K562 (cell line): ENCODE measurements at regions not wholly inside any gene's neighbourhood (a gene's known extent, or its start where the extent isn't known, plus 50 kb on each side); places are given as distances from the start of the nearest gene placed in this dataset.

Experiments
- ATF6 ChIP-seq: sonication (generic); formaldehyde crosslinking; IDR thresholded peaks from 2 replicates; pipeline ENCODE4 v1.4.0; 2020; ENCODE audit warnings: mild to moderate bottlenecking, missing genetic modification reagents
- CTCF ChIP-seq, 3 experiments: IDR thresholded peaks in 2 of 3; conservative IDR thresholded peaks in 1 of 3; 2 replicates each; pipeline ENCODE4 v1.5.1; 2011 to 2012; ENCODE audit warnings: low read length in 3 of 3, mild to moderate bottlenecking in 3 of 3, control low read depth in 2 of 3, improper control_type of control experiment in 1 of 3, inconsistent platforms in 1 of 3, low read depth in 1 of 3, mixed read lengths in 1 of 3, moderate library complexity in 1 of 3; ENCODE audit not compliant: insufficient read depth in 2 of 3
- EZH2 ChIP-seq: IDR thresholded peaks from 2 replicates; pipeline ENCODE4 v1.6.1; 2012; ENCODE audit warnings: low read depth, mild to moderate bottlenecking, inconsistent platforms, low read length, borderline replicate concordance
- HMGXB4 ChIP-seq: sonication (generic); formaldehyde crosslinking; IDR thresholded peaks from 2 replicates; pipeline ENCODE4 v1.8.1; 2023; ENCODE audit warnings: mild to moderate bottlenecking, missing genetic modification reagents
- JUNB ChIP-seq: fragments of 450-650 bp; formaldehyde crosslinking; conservative IDR thresholded peaks from 2 replicates; pipeline ENCODE4 v1.4.0; 2020; ENCODE audit warnings: mild to moderate bottlenecking
- MYC ChIP-seq, 2 experiments: fragments of 250-450 bp in 1 of 2; sonication (Bioruptor Pico) in 1 of 2; IDR thresholded peaks; 2 replicates each; pipeline versions ENCODE4 v1.5.1 to v1.6.1; 2012 to 2021; ENCODE audit warnings: low read depth in 2 of 2, borderline replicate concordance in 1 of 2, improper control_type of control experiment in 1 of 2, low read length in 1 of 2, mild to moderate bottlenecking in 1 of 2, moderate library complexity in 1 of 2
- POLR2A ChIP-seq: fragments of 450-650 bp; conservative IDR thresholded peaks from 2 replicates; pipeline ENCODE4 v1.6.1; 2016
- RBFOX2 ChIP-seq: fragments of 200-400 bp; formaldehyde crosslinking; IDR thresholded peaks from 2 replicates; pipeline ENCODE4 v1.6.1; 2017; ENCODE audit warnings: low read depth, mild to moderate bottlenecking, low read length, moderate library complexity
- RFX5 ChIP-seq: IDR thresholded peaks from 2 replicates; pipeline ENCODE4 v1.6.1; 2011; ENCODE audit warnings: low read depth, mild to moderate bottlenecking, improper control_type of control experiment, low read length
- SMAD4 ChIP-seq: fragments of 250-450 bp; sonication (Bioruptor Pico); conservative IDR thresholded peaks from 2 replicates; pipeline ENCODE4 v1.8.0; 2021; ENCODE audit warnings: inconsistent platforms, mild to moderate bottlenecking, moderate library complexity
- ZNF140 ChIP-seq: fragments of 250-450 bp; sonication (Bioruptor Pico); IDR thresholded peaks from 2 replicates; pipeline ENCODE4 v1.8.0; 2021; ENCODE audit warnings: moderate library complexity, mild to moderate bottlenecking, inconsistent platforms
- ZNF175 ChIP-seq: fragments of 200-800 bp; sonication (Bioruptor generic); IDR thresholded peaks from 2 replicates; pipeline ENCODE4 v1.6.1; 2016; ENCODE audit warnings: low read depth, mild to moderate bottlenecking, missing genetic modification characterization, missing compliant biosample characterization
- ZNF561 ChIP-seq: fragments of 450-650 bp; formaldehyde crosslinking; conservative IDR thresholded peaks from 2 replicates; pipeline ENCODE4 v1.4.0; 2020; ENCODE audit warnings: mild to moderate bottlenecking, moderate library complexity

GRCh38 chr2:375956-376307, 88.0 kb upstream of the ALKAL2 start:
- no peak for TF ChIP-seq RBFOX2
- TF ChIP-seq CTCF (IDR thresholded peaks at IDR 0.05 in 2 of 3, conservative IDR thresholded peaks at IDR 0.05 in 1 of 3; ENCODE audit: insufficient read depth in 2 of 3, low read depth in 1 of 3, low read length in 3 of 3): no peak
- TF ChIP-seq POLR2A: no peak
- no peak for TF ChIP-seq MYC (IDR thresholded peaks at IDR 0.05; ENCODE audit: low read depth, low read length)
- TF ChIP-seq MYC (CRISPR knock-in tag; IDR thresholded peaks at IDR 0.05; ENCODE audit: borderline replicate concordance, low read depth): no peak
- TF ChIP-seq RFX5: no peak
- TF ChIP-seq ZNF175 (CRISPR knock-in tag): no peak
- TF ChIP-seq JUNB (CRISPR knock-in tag): no peak
- TF ChIP-seq SMAD4 (CRISPR knock-in tag): no peak
- TF ChIP-seq HMGXB4 (CRISPR knock-in tag): no peak
- no peak for TF ChIP-seq ZNF561
- TF ChIP-seq ATF6 (CRISPR knock-in tag): no peak
- TF ChIP-seq EZH2: no peak
- TF ChIP-seq ZNF140: no peak
